Putamen (tissue), 1 donor: ENCODE measurements at regions not wholly inside any gene's neighbourhood (a gene's known extent, or its start where the extent isn't known, plus 50 kb on each side); places are given as distances from the start of the nearest gene placed in this dataset.
A peak's percentile ranks its signal among the peaks of the same experiment; 100 is the strongest.

ENCODE experiments used
- DNase-seq: peaks from one replicate; pipeline ENCODE4 v3.0.0-alpha.2; 2016; ENCODE audit warnings: low spot score

- no peak for DNase-seq
Measured at GRCh38 chr6:4587171-4587570, 189.0 kb upstream of the CDYL start.

- no peak for DNase-seq
Measured at GRCh38 chr6:4586469-4586859, 189.7 kb upstream of the CDYL start.

DNA sequence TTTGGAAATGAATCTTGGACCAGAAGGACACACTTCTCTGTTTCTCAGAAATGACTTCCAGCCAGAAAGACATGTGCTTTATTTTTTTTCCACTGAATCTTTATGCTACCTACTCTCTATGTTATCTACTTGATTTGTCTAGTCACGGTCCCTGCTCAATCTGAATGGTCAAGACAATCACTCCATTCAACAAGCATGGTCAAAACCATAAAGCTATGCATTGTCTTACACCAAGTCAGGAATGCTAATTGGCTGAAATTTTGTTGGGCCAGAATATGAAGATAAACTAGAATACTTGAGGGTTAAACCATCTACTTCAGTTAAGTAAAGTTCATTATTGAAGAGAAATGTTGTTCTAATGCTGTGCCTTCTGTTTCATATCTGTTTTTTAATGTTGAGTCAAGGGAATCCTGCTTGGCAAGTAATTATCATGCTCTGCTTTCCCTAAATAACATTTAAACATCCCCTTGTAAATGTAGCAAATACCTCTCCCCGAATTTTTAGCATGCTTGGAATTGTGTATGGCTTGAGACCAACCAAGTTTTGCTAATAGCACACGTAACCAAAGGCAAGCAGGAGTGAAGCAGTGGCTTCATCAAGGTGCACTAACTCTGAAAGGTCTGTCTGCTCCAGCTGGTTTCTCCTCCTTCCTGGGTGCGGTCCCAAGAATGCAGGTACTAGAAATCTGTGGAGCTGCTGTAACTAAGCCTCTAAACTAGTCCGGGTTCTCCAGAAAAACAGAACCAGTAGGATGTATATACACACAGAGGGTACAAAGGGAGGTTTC lies 190.3 kb upstream of the CDYL start:
- no peak for DNase-seq

- no peak for DNase-seq
Measured at GRCh38 chr6:4584801-4585200, 191.4 kb upstream of the CDYL start.

DNA sequence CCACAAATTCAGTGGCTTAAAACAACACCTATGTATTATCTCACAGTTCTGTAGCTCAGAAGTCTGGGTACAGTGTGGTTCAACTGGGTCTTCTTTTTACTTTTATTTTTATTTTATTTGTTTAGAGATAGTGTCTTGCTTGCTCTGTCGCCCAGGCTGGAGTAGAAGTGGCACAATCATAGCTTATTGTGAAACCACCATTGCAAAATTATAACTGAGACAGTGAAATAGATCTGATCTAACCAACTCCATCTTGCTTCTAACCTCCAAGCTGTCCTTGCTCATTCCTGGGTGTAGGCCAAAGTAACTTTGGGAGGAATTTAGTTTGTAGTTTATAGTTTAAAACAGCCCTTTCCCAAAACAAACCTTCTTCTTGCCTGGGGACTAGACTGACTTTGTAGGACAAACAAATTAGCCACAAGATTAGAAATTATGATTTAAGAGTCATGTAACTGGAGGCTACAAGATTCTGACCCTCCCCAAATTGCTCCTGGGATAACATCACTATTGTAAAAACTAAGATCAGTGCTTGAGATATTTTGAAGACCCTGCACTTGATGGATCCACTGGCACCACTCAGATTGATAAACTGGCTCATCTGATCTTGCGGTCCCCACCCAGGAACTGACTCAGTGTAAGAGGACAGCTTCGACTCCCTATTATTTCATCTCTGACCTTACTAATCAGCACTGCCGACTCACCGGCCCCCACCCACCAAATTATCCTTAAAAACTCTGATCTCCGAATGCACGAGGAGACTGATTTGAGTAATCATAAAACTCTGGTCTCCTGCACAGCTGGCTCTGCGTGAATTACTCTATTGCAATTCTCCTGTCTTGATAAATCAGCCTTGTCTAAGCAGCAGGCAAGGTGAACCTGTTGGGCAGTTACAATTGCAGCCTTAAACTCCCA lies 193.4 kb upstream of the CDYL start:
- DNase-seq: no peak

GRCh38 chr6:4581468-4582385 lies 194.5 kb upstream of the CDYL start:
- DNase-seq: peak; percentile 8

DNA sequence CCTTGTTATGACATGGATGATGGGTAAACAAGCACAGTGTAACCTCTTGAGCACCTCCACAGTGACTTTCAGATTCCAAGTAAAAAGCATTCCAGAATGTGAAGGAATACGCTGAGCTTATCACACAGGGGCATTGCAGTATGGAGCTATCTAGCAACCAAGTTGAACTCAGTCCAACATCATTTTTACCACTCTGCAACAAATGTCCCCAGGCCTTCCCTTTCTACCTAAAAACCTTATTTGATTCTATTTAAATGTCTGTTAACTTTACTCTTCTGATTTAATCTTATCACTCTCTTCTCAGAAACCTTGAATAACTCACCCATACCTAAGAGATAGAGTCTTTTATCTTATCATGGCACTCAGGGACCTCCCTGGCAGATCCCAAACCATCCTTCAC lies 195.8 kb upstream of the CDYL start:
- DNase-seq: no peak

DNA sequence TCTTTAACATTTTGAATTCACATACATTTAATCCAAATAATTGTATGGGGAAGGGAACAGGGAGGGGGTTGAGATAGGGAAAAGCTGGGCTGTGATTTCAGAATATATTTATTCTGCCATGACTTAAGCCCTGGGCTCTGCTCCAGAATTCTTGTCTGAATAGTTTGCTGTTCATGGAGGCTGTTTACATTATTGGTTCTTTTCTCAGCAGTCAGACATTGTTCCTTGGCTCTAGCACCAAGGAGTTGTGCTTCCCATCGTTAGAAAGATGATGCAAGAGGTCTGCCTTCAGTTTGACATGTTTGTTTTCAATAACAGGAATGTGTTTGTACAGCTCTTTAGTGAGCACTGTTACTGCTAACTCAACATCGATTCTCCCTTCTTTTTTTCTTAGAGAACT lies 198.8 kb upstream of the CDYL start:
- DNase-seq: peak; percentile 36

DNA sequence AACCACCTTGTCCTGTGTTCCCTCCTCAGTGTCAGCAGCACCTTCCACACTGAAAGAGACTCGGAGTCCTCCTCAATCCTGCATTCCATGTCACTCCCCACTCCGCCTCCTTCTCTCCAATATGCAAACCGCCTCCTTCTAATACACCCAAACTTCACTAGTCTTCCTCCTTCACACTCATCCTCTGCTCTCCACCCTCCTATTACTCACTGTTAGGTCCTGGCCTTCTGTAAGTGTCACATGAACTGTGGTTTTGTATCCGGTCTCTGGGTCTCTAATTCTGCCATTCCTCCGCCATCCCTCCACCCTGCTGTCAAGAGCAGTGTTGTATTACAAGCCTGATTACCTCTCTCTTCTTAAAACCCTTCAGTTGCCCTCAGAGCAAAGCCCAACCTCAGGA lies 200.5 kb upstream of the CDYL start:
- no peak for DNase-seq

DNA sequence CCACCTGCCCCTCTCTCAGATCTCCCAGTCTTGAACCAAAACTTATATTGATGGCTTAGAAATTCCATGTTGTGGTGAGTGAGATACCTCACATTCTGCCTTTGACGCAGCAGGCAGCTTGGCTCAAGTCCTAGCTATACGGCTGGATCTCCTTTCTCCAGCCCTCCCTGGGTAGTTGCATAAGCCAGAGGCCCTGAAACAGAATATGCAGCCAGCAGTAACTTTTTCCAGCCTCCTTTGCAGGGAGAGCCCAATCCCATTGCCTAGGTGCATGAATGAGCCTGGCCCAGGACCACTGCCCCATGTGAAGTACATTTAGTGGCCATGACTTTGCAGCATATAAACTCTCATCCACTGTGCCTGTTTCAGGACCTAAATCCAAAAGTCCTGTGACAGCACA lies 202.2 kb upstream of the CDYL start:
- no peak for DNase-seq

GRCh38 chr6:4571011-4571410 lies 205.2 kb upstream of the CDYL start:
- DNase-seq: no peak

GRCh38 chr6:4568138-4568537 lies 208.1 kb upstream of the CDYL start:
- no peak for DNase-seq

DNA sequence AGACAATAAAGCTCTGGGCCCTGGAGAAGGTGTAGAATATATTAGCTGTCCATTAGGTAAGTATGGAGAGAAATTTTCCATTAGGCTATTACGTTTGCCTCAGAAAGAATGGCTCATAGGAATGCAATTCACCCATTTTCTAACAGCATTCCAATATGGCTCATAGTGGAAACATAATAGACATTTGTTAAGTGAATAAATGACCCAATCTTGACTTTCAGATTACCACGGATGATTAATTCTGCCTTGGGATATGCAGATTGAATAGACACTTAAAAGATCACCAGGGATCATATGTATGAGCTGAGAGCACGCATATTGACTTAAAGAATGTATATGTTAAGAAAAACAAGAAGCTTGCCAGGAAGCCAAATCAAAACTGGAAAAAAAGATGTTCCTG lies 209.1 kb upstream of the CDYL start:
- DNase-seq: no peak

DNA sequence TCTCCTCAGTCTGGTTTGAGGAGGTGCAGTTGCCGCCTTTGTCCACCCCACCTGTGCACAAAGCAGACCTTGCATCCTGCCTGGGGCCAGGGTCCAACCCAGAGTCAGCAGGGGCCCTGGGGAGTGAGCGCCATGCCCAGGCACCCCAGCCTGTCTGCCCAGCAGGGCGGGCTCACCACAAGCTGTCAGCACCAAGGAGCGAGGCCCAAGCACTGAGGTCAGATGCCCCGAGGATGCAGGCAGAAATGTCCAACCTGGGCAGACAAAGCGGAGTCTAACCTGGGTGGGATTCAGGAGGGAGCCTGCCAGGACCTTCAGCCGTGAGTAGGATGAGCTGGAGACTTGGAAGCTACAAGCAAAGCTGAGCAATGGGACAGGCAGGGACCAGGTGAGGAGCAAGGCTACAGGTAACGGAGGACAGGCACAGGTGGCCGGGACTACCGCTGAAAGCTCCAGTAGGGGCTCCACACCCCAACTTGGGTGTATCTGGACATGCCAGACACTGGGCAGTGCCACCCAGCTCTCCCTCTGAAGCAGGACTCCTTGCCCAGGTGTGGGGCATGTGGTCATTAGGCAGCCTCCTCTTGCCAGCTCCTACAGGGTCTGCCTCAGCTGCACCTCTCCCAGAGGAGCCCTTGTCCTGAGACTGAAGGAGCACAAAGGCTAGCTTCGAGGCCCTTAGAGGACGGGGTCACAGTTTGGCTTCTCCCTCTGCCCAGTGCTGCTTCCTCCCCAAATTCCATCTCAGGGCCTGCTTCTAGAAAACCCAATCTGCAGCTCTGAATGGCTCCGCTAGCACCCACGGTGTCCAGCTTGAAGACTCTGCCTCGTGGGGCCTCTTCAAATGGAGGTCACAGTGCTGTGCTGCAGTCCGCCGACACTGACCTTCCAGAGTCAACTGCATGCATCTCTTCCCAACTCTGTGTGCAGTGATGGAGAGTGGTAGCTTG lies 210.6 kb upstream of the CDYL start:
- no peak for DNase-seq

- DNase-seq: peak; percentile 19
Measured at GRCh38 chr6:4564801-4565271, 211.4 kb upstream of the CDYL start.

DNA sequence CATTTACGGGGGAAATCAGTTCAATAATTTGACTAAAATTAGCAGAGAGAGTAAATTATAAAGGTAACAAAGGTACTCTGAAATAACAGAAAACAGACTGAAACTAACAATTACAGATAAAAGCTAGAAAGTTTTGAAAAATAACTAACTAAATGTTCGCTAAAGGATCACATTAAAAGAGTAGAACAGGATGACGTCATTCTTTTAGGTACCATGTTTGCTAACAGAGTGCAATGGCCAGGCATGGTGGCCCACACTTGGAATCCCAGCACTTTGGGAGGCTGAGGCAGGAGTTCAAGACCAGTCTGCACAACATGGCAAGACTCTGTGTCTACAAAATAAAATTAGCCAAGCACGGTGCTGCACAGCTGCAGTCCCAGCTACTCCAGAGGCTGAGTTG lies 212.3 kb upstream of the CDYL start:
- no peak for DNase-seq

GRCh38 chr6:4563156-4563555 lies 213.0 kb upstream of the CDYL start:
- DNase-seq: peak; percentile 7

DNA sequence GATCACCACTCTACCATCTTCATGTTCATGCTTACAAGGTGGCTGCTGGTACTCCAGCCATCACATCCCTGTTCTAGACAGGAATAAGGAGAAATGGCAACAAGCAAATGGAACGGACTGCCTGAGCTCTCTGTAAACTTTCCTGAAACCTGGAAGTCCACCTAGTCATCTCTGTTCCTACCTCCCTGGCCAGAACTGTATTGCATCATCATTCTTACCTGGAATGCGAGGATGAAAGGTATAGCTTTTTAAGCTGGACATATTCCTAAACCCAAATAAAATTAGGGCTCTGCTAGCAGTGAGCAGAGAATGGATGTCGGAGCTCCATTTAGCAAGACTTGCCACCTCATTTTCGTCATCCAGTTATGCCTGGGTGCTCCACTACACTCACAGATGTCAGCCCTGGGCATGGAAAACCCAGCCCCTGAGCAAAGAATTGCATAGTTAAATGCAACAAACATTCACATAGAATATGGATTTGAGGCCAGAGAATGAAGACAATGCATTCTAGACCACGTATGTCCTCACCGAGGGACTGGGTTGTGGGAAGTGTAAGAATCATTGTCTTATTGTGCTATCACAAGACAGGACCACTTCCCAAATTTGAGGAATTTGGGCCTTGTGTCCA lies 214.3 kb upstream of the CDYL start:
- DNase-seq: no peak

GRCh38 chr6:4561078-4561435 lies 215.1 kb upstream of the CDYL start:
- DNase-seq: no peak

- DNase-seq: no peak
Measured at GRCh38 chr6:4560221-4561077, 215.8 kb upstream of the CDYL start.
